HEK293 (cell line): ENCODE measurements at regions not wholly inside any gene's neighbourhood (a gene's known extent, or its start where the extent isn't known, plus 50 kb on each side); places are given as distances from the start of the nearest gene placed in this dataset.

Experiments
- FEZF1 ChIP-seq: fragments of 450-650 bp; formaldehyde crosslinking; IDR thresholded peaks from 2 replicates; pipeline ENCODE4 v1.5.1; 2016; ENCODE audit warnings: missing biosample characterization, missing genetic modification characterization
- GLI4 ChIP-seq: fragments of 450-650 bp; formaldehyde crosslinking; IDR thresholded peaks from 2 replicates; pipeline ENCODE4 v1.5.1; 2016; ENCODE audit warnings: missing biosample characterization, missing genetic modification characterization
- MYNN ChIP-seq: fragments of 450-650 bp; formaldehyde crosslinking; IDR thresholded peaks from 2 replicates; pipeline ENCODE4 v1.5.1; 2016; ENCODE audit warnings: missing biosample characterization, missing genetic modification characterization, borderline replicate concordance
- ZNF121 ChIP-seq: fragments of 450-650 bp; formaldehyde crosslinking; IDR thresholded peaks from 2 replicates; pipeline ENCODE4 v1.5.1; 2016; ENCODE audit warnings: missing biosample characterization, missing genetic modification characterization
- ZNF16 ChIP-seq: fragments of 450-650 bp; formaldehyde crosslinking; IDR thresholded peaks from 2 replicates; pipeline ENCODE4 v1.5.1; 2016; ENCODE audit warnings: low read depth, missing biosample characterization, missing genetic modification characterization
- ZNF274 ChIP-seq, 2 experiments: fragments of 200-500 bp in 1 of 2; fragments of 450-650 bp in 1 of 2; sonication (Bioruptor generic) in 1 of 2; formaldehyde crosslinking in 1 of 2; IDR thresholded peaks; 2 replicates each; pipeline versions ENCODE4 v1.5.1 to v1.6.1; 2014 to 2016; ENCODE audit warnings: borderline replicate concordance in 1 of 2, inconsistent platforms in 1 of 2, low read length in 1 of 2, missing biosample characterization in 1 of 2, missing genetic modification characterization in 1 of 2
- ZNF37A ChIP-seq: fragments of 450-650 bp; IDR thresholded peaks from 2 replicates; pipeline ENCODE4 v1.5.1; 2018; ENCODE audit warnings: missing biosample characterization, missing genetic modification characterization
- ZNF561 ChIP-seq: fragments of 450-650 bp; IDR thresholded peaks from 2 replicates; pipeline ENCODE4 v1.5.1; 2018; ENCODE audit warnings: missing biosample characterization, missing genetic modification characterization, borderline replicate concordance
- ZNF747 ChIP-seq: fragments of 450-650 bp; formaldehyde crosslinking; IDR thresholded peaks from 2 replicates; pipeline ENCODE4 v1.5.1; 2016; ENCODE audit warnings: missing biosample characterization, missing genetic modification characterization
- ZNF792 ChIP-seq: fragments of 450-650 bp; formaldehyde crosslinking; IDR thresholded peaks from 2 replicates; pipeline ENCODE4 v1.5.1; 2016; ENCODE audit warnings: missing biosample characterization, missing genetic modification characterization
- ZXDB ChIP-seq: fragments of 450-650 bp; formaldehyde crosslinking; IDR thresholded peaks from 2 replicates; pipeline ENCODE4 v1.5.1; 2016; ENCODE audit warnings: missing biosample characterization, missing genetic modification characterization
- TF ChIP-seq, protein P1 (sequence below): fragments of 450-650 bp; formaldehyde crosslinking; IDR thresholded peaks from 2 replicates; pipeline ENCODE4 v1.5.1; 2016; ENCODE audit warnings: missing biosample characterization, missing genetic modification characterization
- TF ChIP-seq, protein P2 (sequence below): fragments of 450-650 bp; formaldehyde crosslinking; conservative IDR thresholded peaks from 2 replicates; pipeline ENCODE4 v1.5.1; 2016; ENCODE audit warnings: low read depth, missing biosample characterization, missing genetic modification characterization
- TF ChIP-seq, protein P3 (sequence below): fragments of 450-650 bp; formaldehyde crosslinking; IDR thresholded peaks from 2 replicates; pipeline ENCODE4 v1.5.1; 2016; ENCODE audit warnings: missing biosample characterization, missing genetic modification characterization

DNA sequence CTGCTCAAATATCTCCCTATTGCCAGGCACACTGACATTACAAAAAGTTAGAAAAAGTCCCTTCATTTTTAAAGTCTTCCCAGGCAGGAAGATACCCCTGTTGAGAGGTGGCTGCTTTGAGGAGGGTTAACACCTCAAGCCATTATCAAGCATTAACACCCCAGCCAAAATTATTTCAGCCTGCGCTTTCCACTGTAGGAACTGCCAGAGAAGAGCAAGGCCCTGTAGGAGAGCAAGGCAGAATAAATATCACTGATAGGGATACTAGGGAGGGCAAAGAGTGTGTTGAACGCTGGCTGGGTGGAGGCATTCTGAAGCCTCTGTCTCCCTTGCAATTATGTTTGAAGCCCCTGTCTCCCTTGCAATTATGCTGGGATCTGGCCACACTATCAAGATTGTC is 1020.7 kb upstream of the CELF4 start:
- TF ChIP-seq, protein P1, sequence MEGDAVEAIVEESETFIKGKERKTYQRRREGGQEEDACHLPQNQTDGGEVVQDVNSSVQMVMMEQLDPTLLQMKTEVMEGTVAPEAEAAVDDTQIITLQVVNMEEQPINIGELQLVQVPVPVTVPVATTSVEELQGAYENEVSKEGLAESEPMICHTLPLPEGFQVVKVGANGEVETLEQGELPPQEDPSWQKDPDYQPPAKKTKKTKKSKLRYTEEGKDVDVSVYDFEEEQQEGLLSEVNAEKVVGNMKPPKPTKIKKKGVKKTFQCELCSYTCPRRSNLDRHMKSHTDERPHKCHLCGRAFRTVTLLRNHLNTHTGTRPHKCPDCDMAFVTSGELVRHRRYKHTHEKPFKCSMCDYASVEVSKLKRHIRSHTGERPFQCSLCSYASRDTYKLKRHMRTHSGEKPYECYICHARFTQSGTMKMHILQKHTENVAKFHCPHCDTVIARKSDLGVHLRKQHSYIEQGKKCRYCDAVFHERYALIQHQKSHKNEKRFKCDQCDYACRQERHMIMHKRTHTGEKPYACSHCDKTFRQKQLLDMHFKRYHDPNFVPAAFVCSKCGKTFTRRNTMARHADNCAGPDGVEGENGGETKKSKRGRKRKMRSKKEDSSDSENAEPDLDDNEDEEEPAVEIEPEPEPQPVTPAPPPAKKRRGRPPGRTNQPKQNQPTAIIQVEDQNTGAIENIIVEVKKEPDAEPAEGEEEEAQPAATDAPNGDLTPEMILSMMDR: no peak
- TF ChIP-seq ZNF121 (tag by site-specific recombination): no peak
- TF ChIP-seq ZNF561 (tag by site-specific recombination): no peak
- no peak for TF ChIP-seq FEZF1 (tag by site-specific recombination)
- no peak for TF ChIP-seq ZNF792 (tag by site-specific recombination)
- TF ChIP-seq GLI4 (tag by site-specific recombination): no peak
- TF ChIP-seq, protein P2, sequence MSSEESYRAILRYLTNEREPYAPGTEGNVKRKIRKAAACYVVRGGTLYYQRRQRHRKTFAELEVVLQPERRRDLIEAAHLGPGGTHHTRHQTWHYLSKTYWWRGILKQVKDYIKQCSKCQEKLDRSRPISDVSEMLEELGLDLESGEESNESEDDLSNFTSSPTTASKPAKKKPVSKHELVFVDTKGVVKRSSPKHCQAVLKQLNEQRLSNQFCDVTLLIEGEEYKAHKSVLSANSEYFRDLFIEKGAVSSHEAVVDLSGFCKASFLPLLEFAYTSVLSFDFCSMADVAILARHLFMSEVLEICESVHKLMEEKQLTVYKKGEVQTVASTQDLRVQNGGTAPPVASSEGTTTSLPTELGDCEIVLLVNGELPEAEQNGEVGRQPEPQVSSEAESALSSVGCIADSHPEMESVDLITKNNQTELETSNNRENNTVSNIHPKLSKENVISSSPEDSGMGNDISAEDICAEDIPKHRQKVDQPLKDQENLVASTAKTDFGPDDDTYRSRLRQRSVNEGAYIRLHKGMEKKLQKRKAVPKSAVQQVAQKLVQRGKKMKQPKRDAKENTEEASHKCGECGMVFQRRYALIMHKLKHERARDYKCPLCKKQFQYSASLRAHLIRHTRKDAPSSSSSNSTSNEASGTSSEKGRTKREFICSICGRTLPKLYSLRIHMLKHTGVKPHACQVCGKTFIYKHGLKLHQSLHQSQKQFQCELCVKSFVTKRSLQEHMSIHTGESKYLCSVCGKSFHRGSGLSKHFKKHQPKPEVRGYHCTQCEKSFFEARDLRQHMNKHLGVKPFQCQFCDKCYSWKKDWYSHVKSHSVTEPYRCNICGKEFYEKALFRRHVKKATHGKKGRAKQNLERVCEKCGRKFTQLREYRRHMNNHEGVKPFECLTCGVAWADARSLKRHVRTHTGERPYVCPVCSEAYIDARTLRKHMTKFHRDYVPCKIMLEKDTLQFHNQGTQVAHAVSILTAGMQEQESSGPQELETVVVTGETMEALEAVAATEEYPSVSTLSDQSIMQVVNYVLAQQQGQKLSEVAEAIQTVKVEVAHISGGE (tag by site-specific recombination): no peak
- TF ChIP-seq MYNN (tag by site-specific recombination): no peak
- no peak for TF ChIP-seq ZNF274 (IDR thresholded peaks at IDR 0.05; ENCODE audit: low read length)
- TF ChIP-seq ZNF274 (tag by site-specific recombination; IDR thresholded peaks at IDR 0.05; ENCODE audit: borderline replicate concordance): no peak
- TF ChIP-seq, protein P3, sequence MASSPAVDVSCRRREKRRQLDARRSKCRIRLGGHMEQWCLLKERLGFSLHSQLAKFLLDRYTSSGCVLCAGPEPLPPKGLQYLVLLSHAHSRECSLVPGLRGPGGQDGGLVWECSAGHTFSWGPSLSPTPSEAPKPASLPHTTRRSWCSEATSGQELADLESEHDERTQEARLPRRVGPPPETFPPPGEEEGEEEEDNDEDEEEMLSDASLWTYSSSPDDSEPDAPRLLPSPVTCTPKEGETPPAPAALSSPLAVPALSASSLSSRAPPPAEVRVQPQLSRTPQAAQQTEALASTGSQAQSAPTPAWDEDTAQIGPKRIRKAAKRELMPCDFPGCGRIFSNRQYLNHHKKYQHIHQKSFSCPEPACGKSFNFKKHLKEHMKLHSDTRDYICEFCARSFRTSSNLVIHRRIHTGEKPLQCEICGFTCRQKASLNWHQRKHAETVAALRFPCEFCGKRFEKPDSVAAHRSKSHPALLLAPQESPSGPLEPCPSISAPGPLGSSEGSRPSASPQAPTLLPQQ (tag by site-specific recombination): no peak
- no peak for TF ChIP-seq ZXDB (tag by site-specific recombination)
- TF ChIP-seq ZNF37A (tag by site-specific recombination): no peak
- TF ChIP-seq ZNF747 (tag by site-specific recombination): no peak
- TF ChIP-seq ZNF16 (tag by site-specific recombination): no peak
